Esophagus squamous epithelium (tissue), 5 donors: ENCODE measurements at regions not wholly inside any gene's neighbourhood (a gene's known extent, or its start where the extent isn't known, plus 50 kb on each side); places are given as distances from the start of the nearest gene placed in this dataset.

ENCODE experiments used
- DNase-seq: peaks from one replicate; lab custom pipeline; 2025; lab: John Stamatoyannopoulos, UW
- H3K27ac ChIP-seq, 4 donors: fragments of 200-600 bp; sonication (generic); one replicate each; pipeline ENCODE4 v1.5.1; 2016 to 2019; ENCODE audit warnings: mild to moderate bottlenecking in 1 of 4
- H3K27me3 ChIP-seq, 4 donors: fragments of 200-600 bp; sonication (generic); 1 replicate in 3 of 4; 2 replicates in 1 of 4; pipeline versions ENCODE4 v1.5.1 to v1.6.0; 2017 to 2021; ENCODE audit warnings: antibody characterized with exemption in 1 of 4
- H3K36me3 ChIP-seq, 3 donors: fragments of 200-600 bp; sonication (generic); one replicate each; pipeline ENCODE4 v1.5.1; 2016 to 2019
- H3K4me1 ChIP-seq, 3 donors: fragments of 200-600 bp; sonication (generic); one replicate each; pipeline ENCODE4 v1.5.1; 2017 to 2019
- H3K4me3 ChIP-seq, 4 donors: fragments of 200-600 bp; sonication (generic); 1 replicate in 3 of 4; 2 replicates in 1 of 4; pipeline ENCODE4 v1.5.1; 2016 to 2019; ENCODE audit warnings: mild to moderate bottlenecking in 2 of 4, moderate library complexity in 1 of 4
- H3K9me3 ChIP-seq, 3 donors: fragments of 200-600 bp; sonication (generic); one replicate each; pipeline ENCODE4 v1.5.1; 2016 to 2019
- POLR2A ChIP-seq, 4 donors: fragments of 450-650 bp; IDR thresholded peaks; one replicate each; pipeline ENCODE4 v1.6.1; 2017; ENCODE audit warnings: antibody characterized with exemption in 4 of 4, mild to moderate bottlenecking in 4 of 4, moderate library complexity in 3 of 4
- WGBS, 2 donors: methylation state at CpG; one replicate each; pipeline ENCODE4 v1.1.5; 2018; 5-methylcytosine and 5-hydroxymethylcytosine counted together
- intact Hi-C: fragments of 100-400 bp; cut with DNase I; formaldehyde crosslinking; loops from one replicate; pipeline ENCODE4 v1.15.0; 2022
- TF ChIP-seq, protein P1 (sequence below), 6 experiments: fragments of 450-650 bp in 4 of 6; fragments of 200-600 bp in 2 of 6; sonication (generic) in 2 of 6; IDR thresholded peaks; one replicate each; pipeline ENCODE4 v1.5.1; 2016 to 2019; ENCODE audit warnings: antibody characterized with exemption in 6 of 6, mild to moderate bottlenecking in 4 of 6, moderate library complexity in 4 of 6
- donor health status: DM: yes; HTN: yes; CAD: no.

DNA sequence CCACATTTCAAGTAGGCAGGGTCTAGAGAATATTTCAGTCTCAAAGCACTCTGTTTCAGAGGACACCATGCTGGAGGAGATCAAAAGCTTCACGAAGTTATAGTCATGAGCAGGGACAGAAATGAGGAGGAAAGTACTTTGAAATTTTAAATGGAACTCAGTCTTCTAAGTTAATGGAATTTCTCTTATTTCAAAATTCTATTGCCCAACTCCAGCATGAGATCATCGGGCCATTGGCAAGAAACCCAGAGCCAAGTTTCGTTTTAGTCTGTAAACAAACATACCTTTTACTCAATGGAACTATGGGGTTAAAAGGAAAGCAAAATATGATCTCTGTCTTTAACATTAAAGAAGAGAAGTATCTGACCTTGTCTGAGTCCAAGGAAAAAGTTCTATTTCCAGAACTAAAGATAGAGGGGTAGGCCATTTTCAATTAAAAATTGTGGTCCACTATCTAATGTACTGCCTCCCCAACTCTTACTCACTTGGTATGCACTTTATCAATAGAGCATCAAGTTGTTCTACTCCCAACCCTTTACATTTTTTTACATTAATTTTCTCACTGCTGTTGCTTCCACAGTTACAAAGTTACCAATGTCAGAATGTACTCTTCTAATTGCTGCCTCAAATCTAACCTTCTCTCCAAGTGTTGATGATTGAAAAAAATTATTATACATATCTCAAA is 235.3 kb upstream of the NRSN1 start:
- no peaks in the 10 kb centered on the region for H3K36me3 ChIP-seq
- no peaks in the 10 kb centered on the region for H3K9me3 ChIP-seq
- intact Hi-C loops, result no loop called here
- DNase-seq, result no peak
- no peak overlapping the region for H3K27ac ChIP-seq
- WGBS, 2 donors, result 27 to 30% methylated on average over 3 of the region's 3 CpGs
- no peak overlapping the region for H3K4me3 ChIP-seq
- TF ChIP-seq, protein P1, sequence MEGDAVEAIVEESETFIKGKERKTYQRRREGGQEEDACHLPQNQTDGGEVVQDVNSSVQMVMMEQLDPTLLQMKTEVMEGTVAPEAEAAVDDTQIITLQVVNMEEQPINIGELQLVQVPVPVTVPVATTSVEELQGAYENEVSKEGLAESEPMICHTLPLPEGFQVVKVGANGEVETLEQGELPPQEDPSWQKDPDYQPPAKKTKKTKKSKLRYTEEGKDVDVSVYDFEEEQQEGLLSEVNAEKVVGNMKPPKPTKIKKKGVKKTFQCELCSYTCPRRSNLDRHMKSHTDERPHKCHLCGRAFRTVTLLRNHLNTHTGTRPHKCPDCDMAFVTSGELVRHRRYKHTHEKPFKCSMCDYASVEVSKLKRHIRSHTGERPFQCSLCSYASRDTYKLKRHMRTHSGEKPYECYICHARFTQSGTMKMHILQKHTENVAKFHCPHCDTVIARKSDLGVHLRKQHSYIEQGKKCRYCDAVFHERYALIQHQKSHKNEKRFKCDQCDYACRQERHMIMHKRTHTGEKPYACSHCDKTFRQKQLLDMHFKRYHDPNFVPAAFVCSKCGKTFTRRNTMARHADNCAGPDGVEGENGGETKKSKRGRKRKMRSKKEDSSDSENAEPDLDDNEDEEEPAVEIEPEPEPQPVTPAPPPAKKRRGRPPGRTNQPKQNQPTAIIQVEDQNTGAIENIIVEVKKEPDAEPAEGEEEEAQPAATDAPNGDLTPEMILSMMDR (IDR thresholded peaks at IDR 0.05), result no peak
- TF ChIP-seq POLR2A (IDR thresholded peaks at IDR 0.05), result no peak
- no peaks in the 10 kb centered on the region for H3K4me1 ChIP-seq
- H3K27me3 ChIP-seq, result no peaks in the 10 kb centered on the region

DNA sequence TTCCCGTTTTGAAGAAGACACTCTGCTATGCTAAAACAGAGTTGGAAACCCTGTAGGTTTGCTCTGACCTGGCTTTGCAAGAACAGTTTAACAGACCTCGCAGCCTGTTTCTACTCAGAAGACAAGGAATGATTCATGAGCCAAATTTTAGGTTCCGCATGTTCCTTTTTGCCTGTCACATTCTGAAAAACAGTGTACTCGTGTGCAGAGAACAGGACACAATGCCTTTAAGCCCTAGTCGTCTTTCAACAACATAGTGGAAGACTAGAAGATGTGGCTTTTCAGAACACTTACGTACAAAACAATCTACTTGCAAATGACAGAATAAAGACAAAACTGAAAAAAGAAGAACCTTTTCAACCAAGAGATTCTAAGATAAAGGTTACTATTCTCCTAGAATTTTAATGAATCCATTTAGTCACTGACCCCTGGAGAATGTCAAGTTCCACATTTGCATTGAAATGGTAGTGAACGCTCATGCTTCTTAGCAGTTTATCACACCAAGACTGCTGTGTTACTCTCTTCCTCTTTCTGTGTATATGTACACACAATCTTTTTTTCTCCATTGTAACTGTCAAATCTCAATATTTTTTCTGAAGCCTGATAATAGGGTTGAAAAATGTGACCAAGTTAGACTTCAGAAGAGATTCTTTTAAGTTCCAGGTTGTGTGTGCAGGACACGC is 220.7 kb upstream of the NRSN1 start:
- no peak for DNase-seq
- Histone ChIP-seq H3K27me3 (no peaks in the 10 kb centered on the region), H3K27ac (no peak overlapping the region), H3K4me3 (no peak overlapping the region), H3K4me1 (no peaks in the 10 kb centered on the region), H3K9me3 (no peaks in the 10 kb centered on the region), H3K36me3 (no peaks in the 10 kb centered on the region)
- WGBS, 2 donors, result 46 to 50% methylated on average over 8 of the region's 8 CpGs
- intact Hi-C loops, result no loop called here
- TF ChIP-seq POLR2A (IDR thresholded peaks at IDR 0.05), result no peak
- TF ChIP-seq, protein P1 (IDR thresholded peaks at IDR 0.05), result no peak

DNA sequence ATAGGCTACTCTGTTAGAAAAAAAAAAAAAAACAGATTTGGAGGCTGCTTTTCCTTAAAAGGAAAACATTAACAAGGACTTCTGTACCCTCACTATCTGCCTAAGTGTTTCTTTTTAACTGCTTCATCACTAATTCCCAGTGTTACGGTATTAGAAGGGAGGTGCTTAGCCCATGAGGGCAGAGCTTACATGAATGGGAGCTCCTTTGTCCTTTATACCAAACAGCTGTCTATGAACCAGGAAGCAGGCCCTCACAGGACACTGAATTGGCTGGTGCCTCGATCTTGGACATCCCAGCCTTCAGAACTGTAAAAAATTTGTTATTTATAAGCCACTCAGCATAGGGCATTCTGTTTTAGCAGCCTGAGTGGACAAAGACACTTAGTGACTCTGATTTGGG is 215.6 kb upstream of the NRSN1 start:
- Histone ChIP-seq H3K4me1 (no peaks in the 10 kb centered on the region), H3K27me3 (no peaks in the 10 kb centered on the region), H3K9me3 (no peaks in the 10 kb centered on the region), H3K27ac (no peak overlapping the region), H3K4me3 (no peak overlapping the region), H3K36me3 (no peaks in the 10 kb centered on the region)
- DNase-seq, result no peak
- WGBS, 2 donors, result 16 to 66% methylated on average over 2 of the region's 2 CpGs
- intact Hi-C loops, result no loop called here
- no peak for TF ChIP-seq POLR2A (IDR thresholded peaks at IDR 0.05)
- TF ChIP-seq, protein P1 (IDR thresholded peaks at IDR 0.05), result no peak

DNA sequence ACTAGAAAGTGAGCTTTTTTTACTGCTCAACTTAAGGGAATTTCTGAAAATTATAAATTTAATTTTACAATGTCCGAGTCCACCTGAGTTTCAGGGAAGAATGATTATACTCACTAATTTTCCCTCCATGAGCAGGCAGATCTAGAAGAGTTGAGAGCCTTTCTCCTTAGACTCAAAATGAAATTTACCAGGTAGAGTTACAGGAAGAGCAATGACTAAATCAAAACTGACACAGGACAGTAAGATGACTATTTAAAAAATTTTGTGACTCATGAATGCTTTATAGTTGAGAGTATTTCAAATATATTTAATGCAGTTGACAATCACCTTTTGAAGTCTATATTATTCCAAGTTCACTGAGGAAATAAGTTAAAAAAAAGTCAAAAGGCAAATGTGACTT is 198.1 kb upstream of the NRSN1 start:
- intact Hi-C loops, result no loop called here
- DNase-seq, result no peak
- no peak overlapping the region for H3K27ac ChIP-seq
- TF ChIP-seq, protein P1 (IDR thresholded peaks at IDR 0.05), result no peak
- TF ChIP-seq POLR2A (IDR thresholded peaks at IDR 0.05), result no peak
- no peak overlapping the region for H3K4me3 ChIP-seq
- H3K36me3 ChIP-seq, result no peaks in the 10 kb centered on the region
- H3K27me3 ChIP-seq, result no peaks in the 10 kb centered on the region
- WGBS, 2 donors, result 89 to 91% methylated on average over 1 of the region's 1 CpG
- H3K9me3 ChIP-seq, result no peaks in the 10 kb centered on the region
- H3K4me1 ChIP-seq, result no peaks in the 10 kb centered on the region

DNA sequence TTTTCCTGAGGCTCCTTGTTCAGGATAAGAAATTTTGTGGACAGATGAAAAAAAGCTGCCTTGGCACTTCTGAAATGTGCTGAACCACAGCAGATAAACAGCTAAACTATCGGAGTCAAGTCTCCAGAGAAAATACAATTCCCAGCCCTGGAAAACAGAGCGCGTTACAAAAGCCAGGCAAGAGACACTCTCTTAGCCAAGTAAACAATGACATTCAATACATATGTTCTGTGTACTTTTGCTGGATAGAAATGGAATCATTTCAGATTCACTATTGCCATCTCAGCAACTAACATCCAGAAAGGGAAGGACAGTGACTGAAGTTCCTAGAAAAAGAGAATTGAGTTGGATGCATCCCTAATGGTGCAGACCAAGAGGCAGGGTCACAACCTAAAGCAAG is 196.8 kb upstream of the NRSN1 start:
- Histone ChIP-seq H3K9me3 (no peaks in the 10 kb centered on the region), H3K27me3 (no peaks in the 10 kb centered on the region), H3K4me3 (no peak overlapping the region), H3K4me1 (no peaks in the 10 kb centered on the region), H3K27ac (no peak overlapping the region), H3K36me3 (no peaks in the 10 kb centered on the region)
- DNase-seq, result no peak
- 58 to 64% methylated on average over 3 of the region's 3 CpGs for WGBS, 2 donors
- TF ChIP-seq, protein P1 (IDR thresholded peaks at IDR 0.05), result no peak
- TF ChIP-seq POLR2A (IDR thresholded peaks at IDR 0.05), result no peak
- intact Hi-C loops, result no loop called here
